Activated CD4-positive, alpha-beta T cell treated with anti-CD3 and anti-CD28 coated beads, Interleukin-2, amount 10 ng/mL, durations not matched to agents 7 days and 5 days (primary cell): ENCODE measurements at regions not wholly inside any gene's neighbourhood (a gene's known extent, or its start where the extent isn't known, plus 50 kb on each side); places are given as distances from the start of the nearest gene placed in this dataset.

ENCODE experiments used
- CTCF ChIA-PET: fragments of 350-600 bp; sonication (Branson Sonifier 250); formaldehyde crosslinking; loops from one replicate; lab custom pipeline; 2021; ENCODE audit warnings: antibody characterized with exemption; lab: Charles Lee
- POLR2A ChIA-PET: fragments of 350-600 bp; sonication (Branson Sonifier 250); formaldehyde crosslinking; loops from one replicate; lab custom pipeline; 2021; ENCODE audit warnings: antibody characterized with exemption; lab: Charles Lee
- DNase-seq: peaks from one replicate; pipeline ENCODE4 v3.0.0-alpha.2; 2020
- H3K27ac Mint-ChIP-seq: one replicate; pipeline ENCODE4 v1.8.0; 2021; ENCODE audit warnings: mild to moderate bottlenecking, moderate library complexity, mixed read lengths
- H3K27me3 Mint-ChIP-seq: one replicate; pipeline ENCODE4 v1.8.0; 2021; ENCODE audit warnings: mixed read lengths
- H3K36me3 Mint-ChIP-seq: one replicate; pipeline ENCODE4 v1.8.0; 2021; ENCODE audit warnings: low read depth, mixed read lengths
- H3K4me1 Mint-ChIP-seq: one replicate; pipeline ENCODE4 v1.8.0; 2021; ENCODE audit warnings: mixed read lengths
- H3K4me3 Mint-ChIP-seq: one replicate; pipeline ENCODE4 v1.8.0; 2021; ENCODE audit warnings: mild to moderate bottlenecking, moderate library complexity, mixed read lengths
- H3K9me3 Mint-ChIP-seq: one replicate; pipeline ENCODE4 v1.8.0; 2021; ENCODE audit warnings: mixed read lengths

GRCh38 chr7:113717739-113718138 lies 201.1 kb downstream of the PPP1R3A start:
- DNase-seq, result no peak
- H3K4me1 Mint-ChIP-seq, result no peaks in the 10 kb centered on the region
- no peaks in the 10 kb centered on the region for H3K36me3 Mint-ChIP-seq
- CTCF ChIA-PET, result no interaction called here
- H3K27me3 Mint-ChIP-seq, result no peaks in the 10 kb centered on the region
- H3K4me3 Mint-ChIP-seq, result no peak overlapping the region
- POLR2A ChIA-PET, result no interaction called here
- H3K9me3 Mint-ChIP-seq, result no peaks in the 10 kb centered on the region
- no peak overlapping the region for H3K27ac Mint-ChIP-seq

- POLR2A ChIA-PET, result interaction anchor here (0.6 kb wide), 1 partner anchor 1553 kb away, joined by 3 read pairs; no protein-coding TSS in a partner anchor
- Mint-ChIP-seq H3K4me1 (no peaks in the 10 kb centered on the region), H3K27ac (no peak overlapping the region), H3K9me3 (no peaks in the 10 kb centered on the region), H3K36me3 (no peaks in the 10 kb centered on the region), H3K4me3 (no peak overlapping the region), H3K27me3 (no peaks in the 10 kb centered on the region)
- DNase-seq, result no peak
- CTCF ChIA-PET, result no interaction called here
Observed at GRCh38 chr7:113715981-113716856, 202.6 kb downstream of the PPP1R3A start.

DNA sequence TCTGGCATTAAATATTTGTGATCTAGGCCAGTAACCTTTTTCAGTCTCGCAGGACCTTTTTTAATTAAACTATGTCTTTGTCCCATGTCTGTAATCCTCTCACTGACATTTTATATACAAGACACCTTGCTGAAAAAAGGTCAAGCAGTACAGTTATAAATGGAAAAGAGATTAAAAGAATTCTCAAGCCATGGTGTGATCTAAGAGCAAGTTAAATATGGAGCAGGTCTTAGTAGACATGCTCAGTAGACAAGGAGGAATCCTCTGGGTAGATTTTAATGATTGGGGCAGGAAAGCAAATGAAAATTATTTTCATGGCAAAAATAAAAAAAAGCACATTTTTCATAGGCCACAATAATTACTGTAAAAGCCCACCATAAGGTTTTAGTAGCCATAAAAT lies 203.5 kb downstream of the PPP1R3A start:
- Mint-ChIP-seq H3K27me3 (no peaks in the 10 kb centered on the region), H3K4me3 (no peak overlapping the region), H3K4me1 (no peaks in the 10 kb centered on the region), H3K27ac (no peak overlapping the region), H3K9me3 (no peaks in the 10 kb centered on the region), H3K36me3 (no peaks in the 10 kb centered on the region)
- CTCF ChIA-PET, result interaction anchor here (0.6 kb wide), 1 partner anchor 872 kb away, joined by 3 read pairs; no protein-coding TSS in a partner anchor
- DNase-seq, result no peak
- POLR2A ChIA-PET, result no interaction called here

DNA sequence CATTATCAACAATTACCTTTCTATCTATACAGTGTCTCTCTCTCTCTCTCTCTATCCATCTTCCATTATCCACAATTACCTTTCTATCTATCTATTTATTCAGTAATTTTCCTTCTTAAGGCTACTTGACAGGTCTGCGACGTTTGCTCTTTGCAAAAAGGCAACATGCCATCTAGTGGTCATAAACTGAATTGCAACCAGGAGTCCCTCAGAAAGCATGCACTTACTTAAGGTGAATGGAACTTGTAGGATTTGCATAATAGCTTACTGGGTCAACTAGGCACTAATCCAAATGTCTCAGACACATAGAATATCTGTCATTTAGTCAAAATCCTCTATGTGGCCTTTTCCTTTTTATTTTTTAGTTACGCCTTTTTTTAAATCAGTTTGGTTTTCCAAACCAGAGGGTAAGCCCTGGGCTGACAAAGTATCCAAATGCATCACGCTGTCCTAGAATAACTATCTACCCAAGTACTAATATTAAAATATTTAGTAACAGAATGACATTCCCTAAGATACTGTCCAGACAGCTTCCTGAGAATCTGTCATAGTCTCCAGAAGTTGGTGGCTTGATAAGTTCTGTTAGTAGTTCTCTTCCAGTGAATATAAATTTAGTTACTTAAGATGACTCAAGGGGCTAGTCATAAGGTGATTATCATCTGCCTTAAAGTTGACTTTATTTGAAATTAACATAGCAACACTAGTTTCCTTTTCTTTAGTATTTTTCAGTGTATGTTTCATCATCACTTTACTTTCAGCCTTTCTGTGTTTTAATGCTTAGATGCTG lies 208.3 kb downstream of the PPP1R3A start:
- no peaks in the 10 kb centered on the region for H3K9me3 Mint-ChIP-seq
- H3K36me3 Mint-ChIP-seq, result no peaks in the 10 kb centered on the region
- H3K4me3 Mint-ChIP-seq, result no peak overlapping the region
- peak; percentile 65 for DNase-seq
- ChIA-PET CTCF (no interaction called here), POLR2A (no interaction called here)
- H3K27me3 Mint-ChIP-seq, result no peaks in the 10 kb centered on the region
- H3K27ac Mint-ChIP-seq, result no peak overlapping the region
- H3K4me1 Mint-ChIP-seq, result no peaks in the 10 kb centered on the region

DNA sequence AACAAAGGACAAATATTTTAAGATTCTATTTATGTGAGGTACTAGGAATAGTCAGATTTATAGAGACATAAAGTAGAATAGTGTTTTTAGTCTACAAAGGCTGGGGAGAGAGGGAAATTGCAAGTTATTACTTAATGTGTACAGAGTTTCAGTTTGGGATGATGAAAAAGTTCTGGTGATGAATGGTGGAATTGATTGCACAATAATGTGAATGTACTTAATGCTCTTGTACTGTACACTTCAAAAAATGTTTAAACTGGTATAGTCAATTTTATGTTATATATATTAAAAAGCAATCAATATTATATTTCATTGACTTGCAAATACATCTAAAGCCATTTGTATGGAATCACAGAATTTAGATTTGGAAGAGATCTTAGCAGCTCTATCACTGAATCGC lies 213.4 kb downstream of the PPP1R3A start:
- no peaks in the 10 kb centered on the region for H3K36me3 Mint-ChIP-seq
- H3K27ac Mint-ChIP-seq, result no peak overlapping the region
- H3K27me3 Mint-ChIP-seq, result no peaks in the 10 kb centered on the region
- H3K9me3 Mint-ChIP-seq, result no peaks in the 10 kb centered on the region
- no peak for DNase-seq
- H3K4me1 Mint-ChIP-seq, result no peaks in the 10 kb centered on the region
- ChIA-PET POLR2A (no interaction called here), CTCF (no interaction called here)
- H3K4me3 Mint-ChIP-seq, result no peak overlapping the region

- no peak for DNase-seq
- H3K27ac Mint-ChIP-seq, result no peak overlapping the region
- no peaks in the 10 kb centered on the region for H3K27me3 Mint-ChIP-seq
- no peaks in the 10 kb centered on the region for H3K9me3 Mint-ChIP-seq
- no peak overlapping the region for H3K4me3 Mint-ChIP-seq
- no peaks in the 10 kb centered on the region for H3K4me1 Mint-ChIP-seq
- ChIA-PET POLR2A (no interaction called here), CTCF (no interaction called here)
- no peaks in the 10 kb centered on the region for H3K36me3 Mint-ChIP-seq
Observed at GRCh38 chr7:113698556-113699220, 220.1 kb downstream of the PPP1R3A start.

DNA sequence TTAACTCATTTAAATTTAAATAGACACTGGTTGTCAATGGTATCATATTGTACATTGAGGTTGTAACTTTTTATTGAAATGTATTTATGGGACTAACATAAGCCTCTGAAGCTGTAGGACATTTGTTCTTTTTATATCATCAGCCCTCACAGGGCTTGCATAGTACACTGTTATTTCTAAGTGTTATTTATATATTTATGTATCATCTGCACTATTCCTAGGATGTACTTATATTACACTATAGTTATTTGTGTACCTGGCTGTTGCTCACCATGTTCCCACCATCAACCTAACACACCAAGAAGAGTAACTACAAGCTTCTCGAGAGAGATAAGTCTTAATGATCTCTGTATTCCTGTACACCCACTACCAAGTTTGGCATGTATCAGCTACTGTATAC lies 224.7 kb downstream of the PPP1R3A start:
- Mint-ChIP-seq H3K36me3 (no peaks in the 10 kb centered on the region), H3K4me3 (no peak overlapping the region), H3K9me3 (no peaks in the 10 kb centered on the region), H3K4me1 (no peaks in the 10 kb centered on the region), H3K27ac (no peak overlapping the region), H3K27me3 (no peaks in the 10 kb centered on the region)
- POLR2A ChIA-PET, result no interaction called here
- DNase-seq, result no peak
- CTCF ChIA-PET, result interaction anchor here (1.6 kb wide), 1 partner anchor 12 kb away, joined by 3 read pairs; no protein-coding TSS in a partner anchor

DNA sequence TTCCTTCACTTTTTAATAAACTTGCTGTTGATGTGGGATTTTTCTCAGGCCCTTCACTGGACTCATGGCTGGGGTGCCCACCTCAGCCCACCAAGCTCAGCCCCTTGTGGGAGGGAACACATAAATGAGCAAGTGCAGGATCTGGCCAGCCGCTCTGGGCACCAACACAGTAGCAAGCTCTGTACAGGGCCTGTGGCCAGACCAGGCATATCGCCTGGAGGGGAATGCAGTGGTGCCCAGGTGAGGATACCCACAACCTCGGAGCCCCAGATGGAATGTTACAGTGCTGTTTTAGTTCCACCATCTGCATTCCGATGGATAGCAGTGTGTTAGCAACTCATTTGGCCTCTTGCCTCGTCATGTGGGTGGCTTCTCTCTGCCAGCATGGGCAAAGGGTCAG lies 234.6 kb downstream of the PPP1R3A start:
- Mint-ChIP-seq H3K27ac (no peak overlapping the region), H3K4me3 (no peak overlapping the region), H3K9me3 (no peaks in the 10 kb centered on the region), H3K4me1 (no peaks in the 10 kb centered on the region), H3K36me3 (no peaks in the 10 kb centered on the region), H3K27me3 (no peaks in the 10 kb centered on the region)
- DNase-seq, result no peak
- ChIA-PET CTCF (no interaction called here), POLR2A (no interaction called here)

GRCh38 chr7:113677811-113678210 lies 241.0 kb downstream of the PPP1R3A start:
- Mint-ChIP-seq H3K9me3 (no peaks in the 10 kb centered on the region), H3K4me1 (no peaks in the 10 kb centered on the region), H3K27ac (no peak overlapping the region), H3K4me3 (no peak overlapping the region), H3K36me3 (no peaks in the 10 kb centered on the region), H3K27me3 (no peaks in the 10 kb centered on the region)
- CTCF ChIA-PET, result no interaction called here
- POLR2A ChIA-PET, result no interaction called here
- DNase-seq, result no peak

GRCh38 chr7:113664867-113665266 lies 253.9 kb downstream of the PPP1R3A start:
- DNase-seq, result no peak
- no peak overlapping the region for H3K4me3 Mint-ChIP-seq
- no peaks in the 10 kb centered on the region for H3K36me3 Mint-ChIP-seq
- ChIA-PET CTCF (no interaction called here), POLR2A (no interaction called here)
- no peak overlapping the region for H3K27ac Mint-ChIP-seq
- no peaks in the 10 kb centered on the region for H3K27me3 Mint-ChIP-seq
- H3K4me1 Mint-ChIP-seq, result no peaks in the 10 kb centered on the region
- peaks cover 1% of the 10 kb centered on the region for H3K9me3 Mint-ChIP-seq

GRCh38 chr7:113659416-113659815 lies 259.4 kb downstream of the PPP1R3A start:
- ChIA-PET CTCF (no interaction called here), POLR2A (no interaction called here)
- no peaks in the 10 kb centered on the region for H3K27me3 Mint-ChIP-seq
- H3K4me3 Mint-ChIP-seq, result no peak overlapping the region
- no peaks in the 10 kb centered on the region for H3K9me3 Mint-ChIP-seq
- DNase-seq, result no peak
- H3K27ac Mint-ChIP-seq, result no peak overlapping the region
- H3K36me3 Mint-ChIP-seq, result no peaks in the 10 kb centered on the region
- no peaks in the 10 kb centered on the region for H3K4me1 Mint-ChIP-seq

DNA sequence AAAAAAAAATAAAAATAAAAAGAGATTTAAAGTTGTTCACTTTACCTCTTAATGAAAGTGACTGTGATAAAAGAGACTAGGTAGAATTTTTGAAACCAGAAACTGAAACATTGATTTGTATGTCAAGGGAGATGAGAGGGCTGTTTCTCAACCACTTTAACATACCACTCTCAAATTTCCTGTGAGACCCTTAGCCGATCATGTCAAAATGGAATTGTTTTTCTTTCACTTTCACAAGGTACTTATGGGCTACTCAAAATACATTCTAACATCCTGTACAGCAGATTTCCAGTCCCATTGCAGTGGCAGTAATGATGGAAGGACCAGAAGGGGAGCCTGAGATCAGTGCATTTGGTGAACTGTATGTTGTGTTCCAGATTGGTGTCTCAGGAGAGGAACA lies 261.2 kb downstream of the PPP1R3A start:
- H3K27me3 Mint-ChIP-seq, result no peaks in the 10 kb centered on the region
- H3K27ac Mint-ChIP-seq, result no peak overlapping the region
- no peak overlapping the region for H3K4me3 Mint-ChIP-seq
- no peaks in the 10 kb centered on the region for H3K36me3 Mint-ChIP-seq
- CTCF ChIA-PET, result no interaction called here
- DNase-seq, result no peak
- no peaks in the 10 kb centered on the region for H3K4me1 Mint-ChIP-seq
- POLR2A ChIA-PET, result no interaction called here
- H3K9me3 Mint-ChIP-seq, result no peaks in the 10 kb centered on the region

GRCh38 chr7:113652501-113652900 lies 266.3 kb downstream of the PPP1R3A start:
- no peak for DNase-seq
- H3K27ac Mint-ChIP-seq, result no peak overlapping the region
- H3K4me1 Mint-ChIP-seq, result no peaks in the 10 kb centered on the region
- ChIA-PET POLR2A (no interaction called here), CTCF (no interaction called here)
- H3K27me3 Mint-ChIP-seq, result no peaks in the 10 kb centered on the region
- H3K9me3 Mint-ChIP-seq, result no peaks in the 10 kb centered on the region
- no peaks in the 10 kb centered on the region for H3K36me3 Mint-ChIP-seq
- no peak overlapping the region for H3K4me3 Mint-ChIP-seq
